ENCODE measurements at regions not wholly inside any gene's neighbourhood (a gene's known extent, or its start where the extent isn't known, plus 50 kb on each side); places are given as distances from the start of the nearest gene placed in this dataset.

- no peak for DNase-seq
These were observed 92.8 kb upstream of the EDIL3 start for GRCh38 chr5:84477485-84477884.

GRCh38 chr5:84474126-84474525 lies 89.4 kb upstream of the EDIL3 start:
- DNase-seq, result no peak

- no peak for DNase-seq
These were observed 68.7 kb upstream of the EDIL3 start for GRCh38 chr5:84453405-84453804.

- DNase-seq, result peak; percentile 4
These were observed 66.1 kb upstream of the EDIL3 start for GRCh38 chr5:84450617-84451414.

- peak; percentile 20 for DNase-seq
These were observed 60.5 kb upstream of the EDIL3 start for GRCh38 chr5:84445049-84445685.

GRCh38 chr5:84438456-84438855 lies 53.8 kb upstream of the EDIL3 start:
- peak; percentile 2 for DNase-seq

GRCh38 chr5:84437673-84438315 lies 53.1 kb upstream of the EDIL3 start:
- peak; percentile 91 for DNase-seq

- peak; percentile 40 for DNase-seq
These were observed 52.2 kb upstream of the EDIL3 start for GRCh38 chr5:84436866-84437265.

- DNase-seq, result peak; percentile 77
These were observed 51.2 kb upstream of the EDIL3 start for GRCh38 chr5:84435861-84436346.

Data from fibroblast of skin of abdomen (primary cell).